Common myeloid progenitor, CD34-positive (primary cell): ENCODE measurements at regions not wholly inside any gene's neighbourhood (a gene's known extent, or its start where the extent isn't known, plus 50 kb on each side); places are given as distances from the start of the nearest gene placed in this dataset.

ENCODE experiments used
- CTCF ChIA-PET: fragments of 350-600 bp; sonication (Branson Sonifier 250); formaldehyde crosslinking; loops from one replicate; lab custom pipeline; 2021; ENCODE audit warnings: antibody characterized with exemption; lab: Charles Lee
- POLR2A ChIA-PET: fragments of 350-600 bp; sonication (Branson Sonifier 250); formaldehyde crosslinking; loops from one replicate; lab custom pipeline; 2021; ENCODE audit warnings: antibody characterized with exemption; lab: Charles Lee
- DNase-seq, 3 donors: peaks; one replicate each; pipeline versions ENCODE4 v3.0.0 to v3.0.0-alpha.2; 2013
- H3K27ac ChIP-seq, 2 experiments: 1 replicate in 1 of 2; 2 replicates in 1 of 2; pipeline ENCODE4 v1.7.0; 2013; ENCODE audit warnings: inconsistent platforms in 2 of 2, low read length in 2 of 2, mild to moderate bottlenecking in 2 of 2, low read depth in 1 of 2, moderate library complexity in 1 of 2; ENCODE audit not compliant: severe bottlenecking in 2 of 2, insufficient read depth in 1 of 2, poor library complexity in 1 of 2
- H3K27me3 ChIP-seq, 5 experiments: replicated peaks in 2 of 5; 1 replicate in 3 of 5; 2 replicates in 2 of 5; pipeline versions ENCODE4 v1.6.1 to v1.7.0; 2013; ENCODE audit warnings: low read length in 4 of 5, mild to moderate bottlenecking in 2 of 5, moderate library complexity in 2 of 5, inconsistent platforms in 1 of 5; ENCODE audit not compliant: insufficient read depth in 5 of 5, control insufficient read depth in 4 of 5
- H3K36me3 ChIP-seq, 4 experiments: 1 replicate in 2 of 4; 2 replicates in 2 of 4; pipeline versions ENCODE4 v1.6.1 to v1.7.0; 2013; ENCODE audit warnings: low read length in 3 of 4, control low read depth in 1 of 4, mild to moderate bottlenecking in 1 of 4; ENCODE audit not compliant: control insufficient read depth in 4 of 4, insufficient read depth in 4 of 4
- H3K4me1 ChIP-seq, 4 experiments: 1 replicate in 3 of 4; 2 replicates in 1 of 4; pipeline versions ENCODE4 v1.6.1 to v1.7.1; 2013; ENCODE audit warnings: low read length in 3 of 4, mild to moderate bottlenecking in 3 of 4, control low read depth in 1 of 4, inconsistent platforms in 1 of 4, moderate library complexity in 1 of 4; ENCODE audit not compliant: control insufficient read depth in 4 of 4, insufficient read depth in 4 of 4; ENCODE audit errors: control extremely low read depth in 1 of 4
- H3K4me3 ChIP-seq, 7 experiments: 1 replicate in 4 of 7; 2 replicates in 3 of 7; pipeline versions ENCODE4 v1.5.1 to v1.7.0; 2013; ENCODE audit warnings: mild to moderate bottlenecking in 7 of 7, low read length in 6 of 7, moderate library complexity in 6 of 7, inconsistent platforms in 2 of 7, low read depth in 2 of 7, control low read depth in 1 of 7; ENCODE audit not compliant: insufficient read depth in 4 of 7, control insufficient read depth in 1 of 7; ENCODE audit errors: extremely low read depth in 1 of 7
- H3K9me3 ChIP-seq, 5 experiments: 1 replicate in 4 of 5; 2 replicates in 1 of 5; pipeline versions ENCODE4 v1.6.1 to v1.7.1; 2013; ENCODE audit warnings: low read length in 4 of 5, mild to moderate bottlenecking in 2 of 5, inconsistent platforms in 1 of 5, low read depth in 1 of 5, moderate library complexity in 1 of 5; ENCODE audit not compliant: control insufficient read depth in 4 of 5, insufficient read depth in 2 of 5; ENCODE audit errors: control extremely low read depth in 1 of 5
- WGBS: methylation state at CpG from one replicate; pipeline ENCODE4 v1.1.5; 2013; ENCODE audit not compliant: insufficient coverage; 5-methylcytosine and 5-hydroxymethylcytosine counted together

DNA sequence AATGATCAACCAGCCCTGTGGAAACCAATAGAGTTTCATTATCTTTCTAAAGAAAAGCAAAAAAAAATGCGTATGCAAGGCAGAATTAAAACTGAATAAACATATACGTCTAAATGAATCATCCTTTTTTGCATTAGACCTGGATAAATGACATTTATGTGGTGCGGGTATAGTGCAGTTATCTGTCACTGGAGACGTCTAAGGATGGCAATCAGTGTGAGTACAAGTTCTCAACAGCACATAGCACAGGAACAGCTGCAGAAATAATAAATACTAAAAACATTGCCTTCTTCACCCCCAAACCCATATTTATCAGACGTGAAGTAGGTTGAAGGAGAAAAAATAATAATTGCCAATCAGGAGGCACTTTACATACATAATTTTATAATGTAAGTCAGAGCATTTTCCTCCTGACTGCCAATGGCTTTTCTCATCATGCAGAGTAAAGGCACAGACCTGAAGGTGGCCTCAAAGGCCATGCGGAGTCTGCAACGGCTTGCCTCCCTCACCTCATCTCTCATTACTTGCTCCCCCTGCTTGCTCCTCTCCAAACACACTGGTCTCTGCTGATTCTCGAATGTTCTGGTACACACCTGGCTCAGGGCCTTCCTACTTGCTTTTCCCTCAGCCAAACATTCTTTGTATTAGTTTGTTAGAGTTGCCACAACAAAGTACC lies 574.7 kb upstream of the PLXNA2 start:
- 96% methylated on average over 3 of the region's 8 CpGs for WGBS
- DNase-seq, result no peak
- CTCF ChIA-PET, result no interaction called here
- no peaks in the 10 kb centered on the region for H3K36me3 ChIP-seq
- H3K9me3 ChIP-seq, result peaks cover 0 to under 1% (median 0%) of the 10 kb centered on the region in 5 experiments
- no peaks in the 10 kb centered on the region for H3K27me3 ChIP-seq
- H3K27ac ChIP-seq, result no peak overlapping the region
- POLR2A ChIA-PET, result no interaction called here
- H3K4me1 ChIP-seq, result no peaks in the 10 kb centered on the region
- no peak overlapping the region for H3K4me3 ChIP-seq

DNA sequence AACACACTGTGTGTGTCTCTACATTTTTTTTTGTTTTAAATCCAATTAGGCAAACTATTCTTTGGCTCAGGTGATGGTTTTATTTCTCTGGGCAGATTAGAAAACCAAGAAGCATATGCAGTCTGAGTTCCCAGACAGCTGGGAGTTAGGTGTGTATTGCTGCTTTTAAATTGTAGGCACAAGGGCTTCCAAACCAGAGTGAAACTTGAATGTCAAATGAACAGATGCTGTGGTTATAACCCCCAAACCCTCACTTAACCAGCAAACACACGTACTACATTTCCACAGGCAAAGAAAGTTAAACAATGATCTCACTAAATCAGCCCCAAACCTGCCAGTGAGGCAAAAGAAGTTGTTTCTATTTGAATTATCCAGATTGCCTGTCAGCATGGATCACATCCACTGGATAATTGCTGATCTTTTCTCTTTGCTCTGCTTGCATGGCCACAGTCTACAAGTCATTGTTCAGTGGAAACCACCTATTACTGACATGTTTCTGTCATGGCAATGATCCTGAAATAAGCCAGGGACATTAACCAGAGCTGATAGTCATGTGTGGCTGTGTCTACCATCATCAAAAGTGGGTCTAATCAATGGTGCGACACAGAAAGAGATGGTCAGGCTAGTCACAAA lies 576.5 kb upstream of the PLXNA2 start:
- WGBS, result 0% methylated on average over 1 of the region's 2 CpGs
- no peak for DNase-seq
- no peak overlapping the region for H3K4me3 ChIP-seq
- H3K9me3 ChIP-seq, result peaks cover 0 to 2% (median 0%) of the 10 kb centered on the region in 5 experiments
- no peaks in the 10 kb centered on the region for H3K36me3 ChIP-seq
- no peaks in the 10 kb centered on the region for H3K4me1 ChIP-seq
- no peak overlapping the region for H3K27ac ChIP-seq
- ChIA-PET POLR2A (no interaction called here), CTCF (no interaction called here)
- no peaks in the 10 kb centered on the region for H3K27me3 ChIP-seq

DNA sequence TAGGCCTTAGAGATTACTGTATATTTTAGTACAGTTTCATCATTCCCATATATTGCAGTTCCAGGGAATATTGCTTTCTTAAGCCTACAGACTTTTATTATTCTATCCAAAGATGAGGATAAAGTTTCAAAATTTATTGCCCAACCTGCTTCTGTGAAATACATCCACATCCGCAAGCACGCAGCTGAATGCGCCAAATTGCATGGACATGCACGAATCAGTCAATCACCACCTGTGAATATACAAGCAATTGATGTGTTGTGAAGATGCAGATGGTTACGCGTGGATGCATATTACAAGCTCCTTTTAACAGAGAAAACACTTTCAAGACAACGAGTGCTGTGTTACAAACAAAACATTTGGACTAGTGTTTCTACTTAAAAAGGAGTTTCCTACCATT lies 577.8 kb upstream of the PLXNA2 start:
- H3K9me3 ChIP-seq, result peaks cover 0 to 2% (median 0%) of the 10 kb centered on the region in 5 experiments
- no peaks in the 10 kb centered on the region for H3K36me3 ChIP-seq
- H3K4me3 ChIP-seq, result no peak overlapping the region
- H3K27ac ChIP-seq, result no peak overlapping the region
- H3K4me1 ChIP-seq, result no peaks in the 10 kb centered on the region
- CTCF ChIA-PET, result no interaction called here
- 87% methylated on average over 5 of the region's 7 CpGs for WGBS
- DNase-seq, result no peak
- POLR2A ChIA-PET, result no interaction called here
- H3K27me3 ChIP-seq, result no peaks in the 10 kb centered on the region

DNA sequence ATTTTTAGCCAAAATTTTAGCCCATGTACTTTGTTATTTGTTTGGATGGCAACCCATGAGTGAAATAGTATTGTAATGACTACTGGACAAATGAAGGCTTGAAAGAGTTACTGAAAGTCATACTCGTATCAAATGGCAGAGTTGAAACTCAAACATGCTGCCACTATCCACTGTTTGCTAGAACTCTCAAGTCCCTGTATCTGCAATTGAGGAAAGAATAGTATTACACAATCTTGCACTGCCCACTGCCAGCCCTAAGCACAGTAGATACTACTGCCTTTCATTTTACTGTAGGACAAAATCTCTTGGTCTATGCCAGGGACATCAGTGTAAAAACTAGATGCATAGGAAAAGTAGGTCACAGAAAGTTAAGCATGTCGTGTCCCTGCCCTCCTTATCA lies 581.1 kb upstream of the PLXNA2 start:
- peaks cover 0 to 2% (median 0%) of the 10 kb centered on the region in 5 experiments for H3K9me3 ChIP-seq
- H3K27ac ChIP-seq, result no peak overlapping the region
- H3K4me1 ChIP-seq, result no peaks in the 10 kb centered on the region
- CTCF ChIA-PET, result no interaction called here
- H3K36me3 ChIP-seq, result no peaks in the 10 kb centered on the region
- no peaks in the 10 kb centered on the region for H3K27me3 ChIP-seq
- POLR2A ChIA-PET, result no interaction called here
- no peak overlapping the region for H3K4me3 ChIP-seq
- 100% methylated on average over 2 of the region's 2 CpGs for WGBS
- no peak for DNase-seq

DNA sequence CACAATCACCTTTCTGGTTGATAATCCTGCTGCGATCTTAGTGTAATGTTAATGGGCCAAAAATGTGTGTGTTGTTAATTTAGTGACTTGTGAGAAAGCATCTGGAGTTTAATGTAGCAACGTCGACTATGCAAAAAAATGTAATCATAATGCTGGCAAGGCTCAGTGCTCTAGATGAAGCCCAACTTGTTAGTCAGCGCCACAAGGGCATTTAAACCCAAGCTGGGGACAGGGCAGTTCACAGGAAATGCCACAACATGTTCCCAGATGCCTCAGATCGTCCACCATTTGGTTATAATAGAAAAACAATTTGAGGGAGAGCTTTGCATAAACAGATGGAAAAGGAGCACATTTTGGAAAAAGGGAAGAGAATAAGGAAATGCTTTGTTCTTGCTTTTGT lies 585.4 kb upstream of the PLXNA2 start:
- H3K36me3 ChIP-seq, result no peaks in the 10 kb centered on the region
- no peaks in the 10 kb centered on the region for H3K9me3 ChIP-seq
- no peak overlapping the region for H3K4me3 ChIP-seq
- ChIA-PET POLR2A (no interaction called here), CTCF (no interaction called here)
- no peak for DNase-seq
- H3K27me3 ChIP-seq, result no peaks in the 10 kb centered on the region
- 96% methylated on average over 5 of the region's 5 CpGs for WGBS
- no peak overlapping the region for H3K27ac ChIP-seq
- no peaks in the 10 kb centered on the region for H3K4me1 ChIP-seq

DNA sequence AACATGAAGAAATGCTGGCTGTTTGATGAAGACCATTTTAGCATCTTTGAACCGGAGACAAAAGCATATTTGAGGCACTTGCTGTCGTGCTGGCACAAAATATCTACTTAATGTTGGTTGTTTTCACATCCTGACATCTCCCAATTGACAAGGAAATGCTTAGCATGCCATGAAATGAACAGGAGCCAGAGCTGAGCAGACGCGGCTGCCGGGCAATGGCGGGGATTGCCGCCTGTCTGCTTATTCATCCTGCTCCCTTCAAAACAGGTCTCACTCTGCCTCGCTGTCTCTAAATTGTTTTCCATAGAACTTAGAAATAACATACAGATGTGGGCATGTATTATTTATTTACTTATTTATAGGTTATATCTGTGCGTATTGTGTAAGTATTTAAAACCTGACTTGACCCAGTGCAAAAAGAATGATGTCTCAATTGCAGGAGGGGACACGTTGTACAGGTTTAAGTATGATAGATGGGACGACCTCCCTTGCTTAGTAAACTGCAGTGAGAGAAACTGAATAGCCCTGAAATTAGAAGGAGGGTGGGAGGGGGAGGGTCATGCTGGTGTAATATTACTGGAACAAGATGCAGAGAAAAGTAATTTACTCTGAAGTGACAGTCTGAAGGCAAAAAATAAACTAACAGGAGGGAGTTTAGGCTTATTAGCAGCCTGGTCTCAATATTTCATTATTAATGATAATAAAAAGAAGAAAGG lies 590.4 kb upstream of the PLXNA2 start:
- H3K27ac ChIP-seq, result no peak overlapping the region
- ChIA-PET POLR2A (no interaction called here), CTCF (no interaction called here)
- H3K4me1 ChIP-seq, result no peaks in the 10 kb centered on the region
- no peaks in the 10 kb centered on the region for H3K36me3 ChIP-seq
- no peak overlapping the region for H3K4me3 ChIP-seq
- WGBS, result 88% methylated on average over 9 of the region's 11 CpGs
- no peaks in the 10 kb centered on the region for H3K9me3 ChIP-seq
- H3K27me3 ChIP-seq, result no peaks in the 10 kb centered on the region
- DNase-seq, result no peak

DNA sequence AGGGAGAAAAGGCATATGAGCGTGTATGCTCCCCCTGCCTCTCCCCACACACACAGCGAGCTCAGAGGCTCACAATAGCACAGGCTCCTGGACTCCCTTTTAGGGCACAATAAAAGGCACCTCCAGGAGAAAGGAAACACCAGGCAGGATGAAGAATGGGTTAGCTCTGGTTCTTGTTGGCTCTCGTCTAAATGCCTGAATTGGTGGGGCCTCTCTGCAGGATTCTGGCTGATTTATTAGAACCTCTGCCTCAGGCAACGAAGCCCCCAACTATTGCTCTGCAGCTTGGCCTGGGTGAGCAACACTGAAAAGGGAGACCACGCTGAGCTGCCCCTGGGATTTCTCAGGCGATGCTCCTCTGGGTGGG lies 590.9 kb upstream of the PLXNA2 start:
- POLR2A ChIA-PET, result no interaction called here
- WGBS, result 95% methylated on average over 4 of the region's 6 CpGs

More for the DNA sequence above, 590.9 kb upstream of the PLXNA2 start:
- no peaks in the 10 kb centered on the region for H3K4me1 ChIP-seq
- H3K27me3 ChIP-seq, result no peaks in the 10 kb centered on the region
- H3K4me3 ChIP-seq, result no peak overlapping the region
- H3K27ac ChIP-seq, result no peak overlapping the region
- H3K9me3 ChIP-seq, result no peaks in the 10 kb centered on the region
- CTCF ChIA-PET, result no interaction called here
- DNase-seq, result no peak
- H3K36me3 ChIP-seq, result no peaks in the 10 kb centered on the region
